ENCODE measurements at regions not wholly inside any gene's neighbourhood (a gene's known extent, or its start where the extent isn't known, plus 50 kb on each side); places are given as distances from the start of the nearest gene placed in this dataset.

GRCh38 chr5:81802020-81802419 lies 51.1 kb upstream of the SSBP2 start:
- no peak overlapping the region for H3K27ac ChIP-seq
- no peak for TF ChIP-seq CTCF (conservative IDR thresholded peaks at IDR 0.05)
- no peak for TF ChIP-seq ZFX (IDR thresholded peaks at IDR 0.05)

- no peak for TF ChIP-seq ZFX (IDR thresholded peaks at IDR 0.05)
- TF ChIP-seq CTCF (conservative IDR thresholded peaks at IDR 0.05), result no peak
- H3K27ac ChIP-seq, result no peak overlapping the region
Observed at GRCh38 chr5:81800797-81801196, 49.9 kb upstream of the SSBP2 start.

Measured in C4-2B (cell line).